ENCODE measurements at regions not wholly inside any gene's neighbourhood (a gene's known extent, or its start where the extent isn't known, plus 50 kb on each side); places are given as distances from the start of the nearest gene placed in this dataset.

DNA sequence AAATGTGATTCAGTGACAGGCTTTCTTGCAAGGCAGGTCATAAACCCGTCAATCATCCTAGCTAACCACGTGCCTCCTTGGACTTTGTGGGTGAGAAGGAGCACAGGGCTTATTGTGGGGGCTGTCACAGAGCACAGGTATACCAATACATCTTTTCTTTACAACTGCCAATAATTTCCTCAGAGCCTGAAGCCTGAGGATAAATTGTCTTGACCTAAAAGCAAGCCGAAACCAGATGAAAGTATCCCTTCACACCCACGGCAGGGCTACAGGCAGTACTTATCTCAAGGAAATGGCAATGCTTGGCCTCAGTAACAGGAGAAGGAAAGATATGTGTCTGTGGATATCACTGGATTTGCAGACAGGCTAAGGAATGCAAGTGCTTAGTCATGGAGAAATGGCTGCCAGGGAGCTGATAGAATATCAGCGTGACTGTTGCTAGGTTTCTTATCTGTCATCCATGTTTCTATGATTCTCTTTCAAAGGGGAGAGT is 90.3 kb upstream of the ZNF366 start (continued):
- TF ChIP-seq KAT8 (IDR thresholded peaks at IDR 0.05; ENCODE audit: low read depth) (no peak), HNRNPUL1 (IDR thresholded peaks at IDR 0.05; ENCODE audit: low read length) (no peak), KLF10 (CRISPR knock-in tag; IDR thresholded peaks at IDR 0.05) (no peak), ZNF764 (CRISPR knock-in tag; IDR thresholded peaks at IDR 0.05; ENCODE audit: low read depth) (no peak), U2AF2 (optimal IDR thresholded peaks at IDR 0.05; ENCODE audit: low read depth, low read length) (no peak), PHB (CRISPR knock-in tag; IDR thresholded peaks at IDR 0.05) (no peak), ARNT (IDR thresholded peaks at IDR 0.05) (peak; percentile 81 to 94), CHCHD3 (CRISPR knock-in tag; IDR thresholded peaks at IDR 0.05) (no peak), GTF2A2 (tag; IDR thresholded peaks at IDR 0.05) (0 out of 2 replicates have a peak, but pooled peaks have one; percentile 6), CBFA2T2 (conservative IDR thresholded peaks at IDR 0.05) (peak; percentile 99), HMG20B (CRISPR knock-in tag; IDR thresholded peaks at IDR 0.05) (no peak), ZNF263 (CRISPR knock-in tag; IDR thresholded peaks at IDR 0.05; ENCODE audit: borderline replicate concordance) (no peak), IFI16 (CRISPR knock-in tag; IDR thresholded peaks at IDR 0.05) (no peak), ZKSCAN8 (CRISPR knock-in tag; IDR thresholded peaks at IDR 0.05) (peak; percentile 59; the same call in 1 of the 2 replicates), GABPB1 (CRISPR knock-in tag; IDR thresholded peaks at IDR 0.05) (0 out of 2 replicates have a peak, but pooled peaks have one; percentile 23), ZNF224 (CRISPR knock-in tag; IDR thresholded peaks at IDR 0.05) (no peak), YY1 (IDR thresholded peaks at IDR 0.05; ENCODE audit: borderline replicate concordance in 1 of 3, control insufficient read depth in 1 of 3, extremely low read depth in 1 of 3, insufficient read depth in 3 of 3, insufficient read length in 1 of 3, insufficient replicate concordance in 2 of 3, low read depth in 1 of 3, low read length in 2 of 3) (peak in 2 of 3 experiments; percentile 65 to 93), ZNF124 (CRISPR knock-in tag; IDR thresholded peaks at IDR 0.05) (no peak)
- TF ChIP-seq, protein P1, sequence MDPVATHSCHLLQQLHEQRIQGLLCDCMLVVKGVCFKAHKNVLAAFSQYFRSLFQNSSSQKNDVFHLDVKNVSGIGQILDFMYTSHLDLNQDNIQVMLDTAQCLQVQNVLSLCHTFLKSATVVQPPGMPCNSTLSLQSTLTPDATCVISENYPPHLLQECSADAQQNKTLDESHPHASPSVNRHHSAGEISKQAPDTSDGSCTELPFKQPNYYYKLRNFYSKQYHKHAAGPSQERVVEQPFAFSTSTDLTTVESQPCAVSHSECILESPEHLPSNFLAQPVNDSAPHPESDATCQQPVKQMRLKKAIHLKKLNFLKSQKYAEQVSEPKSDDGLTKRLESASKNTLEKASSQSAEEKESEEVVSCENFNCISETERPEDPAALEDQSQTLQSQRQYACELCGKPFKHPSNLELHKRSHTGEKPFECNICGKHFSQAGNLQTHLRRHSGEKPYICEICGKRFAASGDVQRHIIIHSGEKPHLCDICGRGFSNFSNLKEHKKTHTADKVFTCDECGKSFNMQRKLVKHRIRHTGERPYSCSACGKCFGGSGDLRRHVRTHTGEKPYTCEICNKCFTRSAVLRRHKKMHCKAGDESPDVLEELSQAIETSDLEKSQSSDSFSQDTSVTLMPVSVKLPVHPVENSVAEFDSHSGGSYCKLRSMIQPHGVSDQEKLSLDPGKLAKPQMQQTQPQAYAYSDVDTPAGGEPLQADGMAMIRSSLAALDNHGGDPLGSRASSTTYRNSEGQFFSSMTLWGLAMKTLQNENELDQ (CRISPR knock-in tag; IDR thresholded peaks at IDR 0.05; ENCODE audit: borderline replicate concordance), result no peak
- TF ChIP-seq, protein P2, sequence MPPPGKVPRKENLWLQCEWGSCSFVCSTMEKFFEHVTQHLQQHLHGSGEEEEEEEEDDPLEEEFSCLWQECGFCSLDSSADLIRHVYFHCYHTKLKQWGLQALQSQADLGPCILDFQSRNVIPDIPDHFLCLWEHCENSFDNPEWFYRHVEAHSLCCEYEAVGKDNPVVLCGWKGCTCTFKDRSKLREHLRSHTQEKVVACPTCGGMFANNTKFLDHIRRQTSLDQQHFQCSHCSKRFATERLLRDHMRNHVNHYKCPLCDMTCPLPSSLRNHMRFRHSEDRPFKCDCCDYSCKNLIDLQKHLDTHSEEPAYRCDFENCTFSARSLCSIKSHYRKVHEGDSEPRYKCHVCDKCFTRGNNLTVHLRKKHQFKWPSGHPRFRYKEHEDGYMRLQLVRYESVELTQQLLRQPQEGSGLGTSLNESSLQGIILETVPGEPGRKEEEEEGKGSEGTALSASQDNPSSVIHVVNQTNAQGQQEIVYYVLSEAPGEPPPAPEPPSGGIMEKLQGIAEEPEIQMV (tag; conservative IDR thresholded peaks at IDR 0.05; ENCODE audit: low read depth), result peak; percentile 56; the same call in 1 of the 2 replicates
- TF ChIP-seq, protein P3, sequence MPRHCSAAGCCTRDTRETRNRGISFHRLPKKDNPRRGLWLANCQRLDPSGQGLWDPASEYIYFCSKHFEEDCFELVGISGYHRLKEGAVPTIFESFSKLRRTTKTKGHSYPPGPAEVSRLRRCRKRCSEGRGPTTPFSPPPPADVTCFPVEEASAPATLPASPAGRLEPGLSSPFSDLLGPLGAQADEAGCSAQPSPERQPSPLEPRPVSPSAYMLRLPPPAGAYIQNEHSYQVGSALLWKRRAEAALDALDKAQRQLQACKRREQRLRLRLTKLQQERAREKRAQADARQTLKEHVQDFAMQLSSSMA (CRISPR knock-in tag; IDR thresholded peaks at IDR 0.05), result no peak
- TF ChIP-seq, protein P4, sequence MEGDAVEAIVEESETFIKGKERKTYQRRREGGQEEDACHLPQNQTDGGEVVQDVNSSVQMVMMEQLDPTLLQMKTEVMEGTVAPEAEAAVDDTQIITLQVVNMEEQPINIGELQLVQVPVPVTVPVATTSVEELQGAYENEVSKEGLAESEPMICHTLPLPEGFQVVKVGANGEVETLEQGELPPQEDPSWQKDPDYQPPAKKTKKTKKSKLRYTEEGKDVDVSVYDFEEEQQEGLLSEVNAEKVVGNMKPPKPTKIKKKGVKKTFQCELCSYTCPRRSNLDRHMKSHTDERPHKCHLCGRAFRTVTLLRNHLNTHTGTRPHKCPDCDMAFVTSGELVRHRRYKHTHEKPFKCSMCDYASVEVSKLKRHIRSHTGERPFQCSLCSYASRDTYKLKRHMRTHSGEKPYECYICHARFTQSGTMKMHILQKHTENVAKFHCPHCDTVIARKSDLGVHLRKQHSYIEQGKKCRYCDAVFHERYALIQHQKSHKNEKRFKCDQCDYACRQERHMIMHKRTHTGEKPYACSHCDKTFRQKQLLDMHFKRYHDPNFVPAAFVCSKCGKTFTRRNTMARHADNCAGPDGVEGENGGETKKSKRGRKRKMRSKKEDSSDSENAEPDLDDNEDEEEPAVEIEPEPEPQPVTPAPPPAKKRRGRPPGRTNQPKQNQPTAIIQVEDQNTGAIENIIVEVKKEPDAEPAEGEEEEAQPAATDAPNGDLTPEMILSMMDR (IDR thresholded peaks at IDR 0.05 in 2 of 3, conservative IDR thresholded peaks at IDR 0.05 in 1 of 3; ENCODE audit: insufficient read depth in 2 of 3, low read depth in 1 of 3, low read length in 3 of 3), result no peak
